ENCODE measurements at regions not wholly inside any gene's neighbourhood (a gene's known extent, or its start where the extent isn't known, plus 50 kb on each side); places are given as distances from the start of the nearest gene placed in this dataset.

DNA sequence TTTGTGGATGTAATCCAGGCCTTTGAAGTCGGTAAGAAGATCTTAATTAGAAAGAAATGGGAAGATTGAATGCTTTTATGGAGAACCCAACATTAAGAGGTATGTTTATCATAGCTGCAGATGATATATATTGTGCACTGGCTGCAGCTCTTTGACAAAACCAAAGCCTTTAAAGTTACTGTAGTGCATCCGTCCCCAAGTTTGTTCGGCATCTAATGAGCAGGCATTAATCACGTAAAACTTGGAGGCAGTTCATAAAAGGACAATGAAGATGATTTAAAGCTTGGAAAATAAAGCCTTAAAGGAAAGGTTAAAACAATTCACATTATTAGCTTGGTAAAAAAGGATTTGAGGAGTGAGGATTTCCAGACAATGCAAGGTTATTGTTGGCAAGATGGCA is 150.8 kb upstream of the ARX start (continued):
- TF ChIP-seq RBM34 (IDR thresholded peaks at IDR 0.05; ENCODE audit: borderline replicate concordance, insufficient read depth, low read length) (no peak), ETS2 (tag; IDR thresholded peaks at IDR 0.05; ENCODE audit: borderline replicate concordance, poor library complexity, severe bottlenecking) (no peak), PCBP2 (IDR thresholded peaks at IDR 0.05; ENCODE audit: low read depth, low read length, poor library complexity, severe bottlenecking) (no peak)
- TF ChIP-seq, protein P1, sequence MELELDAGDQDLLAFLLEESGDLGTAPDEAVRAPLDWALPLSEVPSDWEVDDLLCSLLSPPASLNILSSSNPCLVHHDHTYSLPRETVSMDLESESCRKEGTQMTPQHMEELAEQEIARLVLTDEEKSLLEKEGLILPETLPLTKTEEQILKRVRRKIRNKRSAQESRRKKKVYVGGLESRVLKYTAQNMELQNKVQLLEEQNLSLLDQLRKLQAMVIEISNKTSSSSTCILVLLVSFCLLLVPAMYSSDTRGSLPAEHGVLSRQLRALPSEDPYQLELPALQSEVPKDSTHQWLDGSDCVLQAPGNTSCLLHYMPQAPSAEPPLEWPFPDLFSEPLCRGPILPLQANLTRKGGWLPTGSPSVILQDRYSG (tag; conservative IDR thresholded peaks at IDR 0.05; ENCODE audit: low read depth), result no peak

DNA sequence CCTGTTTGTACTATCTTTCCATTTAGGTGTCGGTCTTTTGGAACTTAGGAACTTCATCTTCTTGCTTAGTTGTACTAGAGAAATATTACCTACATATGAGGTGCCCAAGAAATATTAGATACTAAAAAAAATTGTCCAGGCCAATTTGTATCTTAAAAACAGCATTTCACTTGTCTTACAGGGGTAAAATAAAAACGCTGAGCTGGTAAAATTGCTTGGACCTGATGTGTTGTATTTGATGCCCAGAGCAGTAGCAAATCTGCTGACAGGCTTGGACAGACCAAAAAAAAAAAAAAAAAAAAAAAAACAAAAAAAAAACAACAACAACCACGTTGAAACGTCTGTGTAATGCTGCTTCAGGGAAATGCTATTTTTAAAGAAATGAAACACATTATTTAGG is 150.4 kb upstream of the ARX start:
- Histone ChIP-seq H3K9me3 (replicated peaks; ENCODE audit: control insufficient read depth, insufficient read depth, low read depth, low read length) (no peaks in the 10 kb centered on the region), H4K20me1 (replicated peaks; ENCODE audit: control insufficient read depth, insufficient read depth, low read length) (no peaks in the 10 kb centered on the region), H3K9me1 (ENCODE audit: control insufficient read depth, insufficient read depth, low read length) (no peaks in the 10 kb centered on the region), H3K27me3 (ENCODE audit: control insufficient read depth in 2 of 2, insufficient read depth in 2 of 2, low read length in 2 of 2) (no peaks in the 10 kb centered on the region), H3K36me3 (ENCODE audit: control insufficient read depth, insufficient read depth, low read length) (no peaks in the 10 kb centered on the region), H3K9ac (ENCODE audit: insufficient read depth in 1 of 2, low read depth in 2 of 2, low read length in 2 of 2) (no peak overlapping the region), H2AFZ (ENCODE audit: low read depth, low read length) (no peak overlapping the region), H3K4me3 (no peak overlapping the region), H3K4me1 (replicated peaks in 1 of 2; ENCODE audit: control insufficient read depth in 2 of 2, insufficient read depth in 2 of 2, low read length in 2 of 2) (no peaks in the 10 kb centered on the region), H3K79me2 (ENCODE audit: control insufficient read depth, insufficient read depth, low read length) (no peaks in the 10 kb centered on the region), H3K4me2 (ENCODE audit: insufficient read depth, low read length) (no peak overlapping the region), H3K27ac (ENCODE audit: extremely low read depth, low read depth, low read length) (no peak overlapping the region)
- intact Hi-C loops (cut with micrococcal nuclease) (no loop called here), in situ Hi-C loops (cut with MboI) (no loop called here)
- 0% methylated on average over 3 of the region's 4 CpGs for WGBS (ENCODE audit: insufficient coverage, low coverage, missing lambda C conversion rate)
- TF ChIP-seq, protein P2, sequence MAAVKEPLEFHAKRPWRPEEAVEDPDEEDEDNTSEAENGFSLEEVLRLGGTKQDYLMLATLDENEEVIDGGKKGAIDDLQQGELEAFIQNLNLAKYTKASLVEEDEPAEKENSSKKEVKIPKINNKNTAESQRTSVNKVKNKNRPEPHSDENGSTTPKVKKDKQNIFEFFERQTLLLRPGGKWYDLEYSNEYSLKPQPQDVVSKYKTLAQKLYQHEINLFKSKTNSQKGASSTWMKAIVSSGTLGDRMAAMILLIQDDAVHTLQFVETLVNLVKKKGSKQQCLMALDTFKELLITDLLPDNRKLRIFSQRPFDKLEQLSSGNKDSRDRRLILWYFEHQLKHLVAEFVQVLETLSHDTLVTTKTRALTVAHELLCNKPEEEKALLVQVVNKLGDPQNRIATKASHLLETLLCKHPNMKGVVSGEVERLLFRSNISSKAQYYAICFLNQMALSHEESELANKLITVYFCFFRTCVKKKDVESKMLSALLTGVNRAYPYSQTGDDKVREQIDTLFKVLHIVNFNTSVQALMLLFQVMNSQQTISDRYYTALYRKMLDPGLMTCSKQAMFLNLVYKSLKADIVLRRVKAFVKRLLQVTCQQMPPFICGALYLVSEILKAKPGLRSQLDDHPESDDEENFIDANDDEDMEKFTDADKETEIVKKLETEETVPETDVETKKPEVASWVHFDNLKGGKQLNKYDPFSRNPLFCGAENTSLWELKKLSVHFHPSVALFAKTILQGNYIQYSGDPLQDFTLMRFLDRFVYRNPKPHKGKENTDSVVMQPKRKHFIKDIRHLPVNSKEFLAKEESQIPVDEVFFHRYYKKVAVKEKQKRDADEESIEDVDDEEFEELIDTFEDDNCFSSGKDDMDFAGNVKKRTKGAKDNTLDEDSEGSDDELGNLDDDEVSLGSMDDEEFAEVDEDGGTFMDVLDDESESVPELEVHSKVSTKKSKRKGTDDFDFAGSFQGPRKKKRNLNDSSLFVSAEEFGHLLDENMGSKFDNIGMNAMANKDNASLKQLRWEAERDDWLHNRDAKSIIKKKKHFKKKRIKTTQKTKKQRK (IDR thresholded peaks at IDR 0.05; ENCODE audit: borderline replicate concordance, low read depth, low read length), result no peak
- TF ChIP-seq ZNF316 (IDR thresholded peaks at IDR 0.05), result peak; percentile 32
- no TSS peak for BruUV-seq (replicated peaks)
- POLR2A ChIA-PET, result no interaction called here
- FAIRE-seq, result no peak
- CTCF ChIA-PET (ENCODE audit: low intra/inter-chr PET ratio), result no interaction called here
- DNase-seq (ENCODE audit: extremely low read depth in 1 of 4, low spot score in 3 of 4), result no peak
- ATAC-seq, result no peak
